WTC11 (cell line): ENCODE measurements at regions not wholly inside any gene's neighbourhood (a gene's known extent, or its start where the extent isn't known, plus 50 kb on each side); places are given as distances from the start of the nearest gene placed in this dataset.
A peak's percentile ranks its signal among the peaks of the same experiment; 100 is the strongest.
"Not testable (repeated sequence)": the region's sequence is repeated elsewhere in the genome, so short reads cannot be mapped to it uniquely, and the experiment has no call there.

Source experiments
- ATAC-seq: fragments of 200-7000 bp; cut with Tn5 transposase; 2 replicates; pipeline ENCODE4 v1.10.0; 2021; ENCODE audit warnings: mild to moderate bottlenecking, moderate library complexity
- CTCF ChIA-PET: fragments of 300-600 bp; sonication (Branson Sonifier 250); formaldehyde crosslinking; loops from one replicate; lab custom pipeline; 2021; ENCODE audit warnings: antibody characterized with exemption; lab: Charles Lee
- POLR2A ChIA-PET: fragments of 350-600 bp; sonication (Branson Sonifier 250); formaldehyde crosslinking; loops from one replicate; lab custom pipeline; 2021; ENCODE audit warnings: antibody characterized with exemption; lab: Charles Lee
- DNase-seq: peaks from one replicate; pipeline ENCODE4 v3.0.0; 2021; ENCODE audit warnings: low spot score
- H3K27ac Mint-ChIP-seq: 2 replicates; pipeline ENCODE4 v1.8.0; 2021; ENCODE audit warnings: mixed read lengths
- H3K27me3 Mint-ChIP-seq: 2 replicates; pipeline ENCODE4 v1.8.0; 2021; ENCODE audit warnings: low read depth, mild to moderate bottlenecking, moderate library complexity, mixed read lengths
- H3K36me3 Mint-ChIP-seq: 2 replicates; pipeline ENCODE4 v1.8.0; 2021; ENCODE audit warnings: mixed read lengths
- H3K4me1 Mint-ChIP-seq: 2 replicates; pipeline ENCODE4 v1.8.0; 2022; ENCODE audit warnings: mixed read lengths
- H3K4me3 Mint-ChIP-seq: 2 replicates; pipeline ENCODE4 v1.8.0; 2021; ENCODE audit warnings: mild to moderate bottlenecking, moderate library complexity, mixed read lengths
- H3K9me3 Mint-ChIP-seq: 2 replicates; pipeline ENCODE4 v1.8.0; 2021; ENCODE audit warnings: mixed read lengths
- AFF4 ChIP-seq: sonication (generic); formaldehyde crosslinking; IDR thresholded peaks from 2 replicates; pipeline ENCODE4 v1.8.1; 2023; ENCODE audit warnings: mild to moderate bottlenecking, missing genetic modification reagents, borderline replicate concordance
- ATF1 ChIP-seq: sonication (generic); formaldehyde crosslinking; IDR thresholded peaks from 2 replicates; pipeline ENCODE4 v1.8.1; 2023; ENCODE audit warnings: mild to moderate bottlenecking, moderate library complexity, missing genetic modification reagents
- ELF4 ChIP-seq: sonication (generic); formaldehyde crosslinking; IDR thresholded peaks from 2 replicates; pipeline ENCODE4 v1.8.1; 2022; ENCODE audit warnings: low read depth, mild to moderate bottlenecking, moderate library complexity, missing genetic modification reagents
- GRHL2 ChIP-seq: fragments of 250-450 bp; sonication (Bioruptor Pico); IDR thresholded peaks from 2 replicates; pipeline ENCODE4 v1.8.0; 2022; ENCODE audit warnings: mild to moderate bottlenecking, moderate library complexity; ENCODE audit not compliant: insufficient replicate concordance, severe bottlenecking
- IRF1 ChIP-seq: sonication (generic); formaldehyde crosslinking; IDR thresholded peaks from 2 replicates; pipeline ENCODE4 v1.8.0; 2023; ENCODE audit warnings: missing genetic modification reagents
- MLX ChIP-seq: sonication (generic); formaldehyde crosslinking; IDR thresholded peaks from 2 replicates; pipeline ENCODE4 v1.8.1; 2023; ENCODE audit warnings: mild to moderate bottlenecking, missing genetic modification reagents, moderate library complexity
- NFATC4 ChIP-seq: fragments of 250-450 bp; sonication (Bioruptor Pico); IDR thresholded peaks from 2 replicates; pipeline ENCODE4 v1.9.0; 2021; ENCODE audit warnings: mild to moderate bottlenecking
- NR2C2 ChIP-seq: sonication (generic); formaldehyde crosslinking; IDR thresholded peaks from 2 replicates; pipeline ENCODE4 v1.8.0; 2022; ENCODE audit warnings: mild to moderate bottlenecking, missing genetic modification reagents
- SMAD4 ChIP-seq: sonication (generic); formaldehyde crosslinking; IDR thresholded peaks from 2 replicates; pipeline ENCODE4 v1.8.0; 2022; ENCODE audit warnings: mild to moderate bottlenecking, missing genetic modification reagents
- SOX15 ChIP-seq: fragments of 250-450 bp; sonication (Bioruptor Pico); IDR thresholded peaks from 2 replicates; pipeline ENCODE4 v1.9.0; 2021; ENCODE audit warnings: mild to moderate bottlenecking
- ZBTB21 ChIP-seq: sonication (generic); formaldehyde crosslinking; IDR thresholded peaks from 2 replicates; pipeline ENCODE4 v1.8.1; 2023; ENCODE audit warnings: mild to moderate bottlenecking, missing genetic modification reagents, borderline replicate concordance
- ZNF317 ChIP-seq: sonication (generic); formaldehyde crosslinking; IDR thresholded peaks from 2 replicates; pipeline ENCODE4 v1.8.1; 2023; ENCODE audit warnings: low read depth, mild to moderate bottlenecking, moderate library complexity, missing genetic modification reagents, borderline replicate concordance
- ZNF416 ChIP-seq: fragments of 250-450 bp; sonication (Bioruptor Pico); IDR thresholded peaks from 2 replicates; pipeline ENCODE4 v1.9.0; 2021; ENCODE audit warnings: mild to moderate bottlenecking, inconsistent platforms
- ZNF423 ChIP-seq: fragments of 250-450 bp; sonication (Bioruptor Pico); IDR thresholded peaks from 2 replicates; pipeline ENCODE4 v2.1.2; 2022; ENCODE audit warnings: mild to moderate bottlenecking, moderate library complexity
- ZNF425 ChIP-seq: fragments of 250-450 bp; sonication (Bioruptor Pico); conservative IDR thresholded peaks from 2 replicates; pipeline ENCODE4 v1.9.0; 2021; ENCODE audit warnings: mild to moderate bottlenecking

DNA sequence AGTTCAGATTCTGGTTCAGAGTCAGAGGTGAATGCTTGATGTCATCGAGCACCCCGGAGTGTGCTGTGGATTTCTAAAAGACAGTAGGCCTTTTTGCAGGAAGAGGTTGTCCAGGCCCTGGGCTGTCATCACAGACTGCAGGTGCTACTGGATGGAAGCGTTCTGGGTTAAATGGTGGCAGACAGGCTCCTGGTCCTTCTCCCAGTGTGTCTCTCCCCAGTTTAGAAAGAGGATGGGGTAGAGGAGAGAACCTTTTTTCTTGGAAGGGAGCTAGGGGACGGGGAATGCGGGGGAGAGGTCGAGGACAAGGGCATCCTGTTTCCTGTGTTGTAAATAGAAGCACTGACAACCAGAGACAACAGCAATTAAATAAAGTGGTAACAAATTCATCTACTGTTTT, 102.3 kb upstream of the NUDT6 start:
- Mint-ChIP-seq H3K4me1 (peaks cover 20% of the 10 kb centered on the region), H3K27me3 (no peaks in the 10 kb centered on the region), H3K36me3 (peaks cover 20% of the 10 kb centered on the region), H3K27ac (no peak overlapping the region), H3K9me3 (no peaks in the 10 kb centered on the region), H3K4me3 (no peak overlapping the region)
- DNase-seq: no peak
- ChIA-PET POLR2A (no interaction called here), CTCF (no interaction called here)
- ATAC-seq: no peak
- TF ChIP-seq IRF1 (CRISPR knock-in tag): no peak
- TF ChIP-seq GRHL2 (CRISPR knock-in tag): no peak
- no peak for TF ChIP-seq ATF1 (CRISPR knock-in tag)

DNA sequence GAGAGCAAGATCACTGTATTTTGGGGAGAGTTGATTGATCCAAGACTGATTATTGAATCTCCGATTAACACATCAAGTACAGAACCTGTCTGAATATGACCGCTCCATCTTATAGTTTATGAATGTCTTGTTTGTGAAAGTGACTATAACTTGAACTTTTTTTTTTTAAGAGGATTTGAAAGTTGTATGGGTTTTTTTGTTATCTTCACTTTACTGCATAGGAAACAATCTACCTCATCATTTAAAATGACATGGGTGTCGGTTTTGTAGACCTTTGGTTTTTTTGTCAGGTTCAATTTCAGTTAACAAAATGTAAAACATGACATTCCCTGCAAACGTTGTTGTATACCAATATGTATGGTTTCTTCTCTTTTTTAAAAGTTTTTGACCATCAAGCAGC, 103.0 kb upstream of the NUDT6 start:
- Mint-ChIP-seq H3K36me3 (peaks cover 20% of the 10 kb centered on the region), H3K4me1 (peaks cover 20% of the 10 kb centered on the region), H3K27me3 (no peaks in the 10 kb centered on the region), H3K4me3 (no peak overlapping the region), H3K9me3 (no peaks in the 10 kb centered on the region), H3K27ac (no peak overlapping the region)
- POLR2A ChIA-PET: no interaction called here
- TF ChIP-seq GRHL2 (CRISPR knock-in tag): no peak
- TF ChIP-seq ATF1 (CRISPR knock-in tag): no peak
- TF ChIP-seq ZNF423 (CRISPR knock-in tag): no peak
- no peak for TF ChIP-seq ZNF425
- no peak for TF ChIP-seq MLX
- no peak for TF ChIP-seq SOX15
- no peak for TF ChIP-seq SMAD4 (CRISPR knock-in tag)
- no peak for TF ChIP-seq ZNF416 (CRISPR knock-in tag)
- no peak for TF ChIP-seq ZBTB21 (CRISPR knock-in tag)
- no peak for TF ChIP-seq NFATC4
- no peak for TF ChIP-seq ELF4
- TF ChIP-seq AFF4 (CRISPR knock-in tag): no peak
- TF ChIP-seq NR2C2 (CRISPR knock-in tag): no peak
- no peak for TF ChIP-seq ZNF317
- CTCF ChIA-PET: no interaction called here
- ATAC-seq (no peak), DNase-seq (no peak)

DNA sequence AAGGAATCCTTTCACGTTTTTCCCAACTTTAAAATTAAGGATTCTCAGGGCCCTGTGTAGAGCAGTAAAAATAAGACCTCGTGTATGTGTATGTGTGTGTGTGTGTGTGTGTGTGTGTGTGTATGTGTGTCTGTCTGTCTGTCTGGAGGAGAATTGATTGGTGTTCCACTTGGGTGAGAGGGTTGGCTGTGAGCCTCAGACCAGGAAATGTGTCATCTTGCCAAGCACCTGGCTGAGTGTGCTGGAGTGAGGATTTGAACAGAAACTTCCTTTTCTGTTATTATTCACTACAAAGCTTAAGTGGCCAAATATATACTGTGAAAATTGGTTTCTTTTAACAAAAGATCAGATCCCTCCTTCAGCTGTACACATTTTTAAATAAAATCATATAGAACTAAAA, 103.6 kb upstream of the NUDT6 start:
- POLR2A ChIA-PET: interaction anchor here (0.7 kb wide), 1 partner anchor 805 kb away, joined by 3 read pairs; no protein-coding TSS in a partner anchor
- H3K27me3 Mint-ChIP-seq, DNase-seq, H3K9me3 Mint-ChIP-seq, ATAC-seq, CTCF ChIA-PET, H3K4me3 Mint-ChIP-seq: not testable (repeated sequence)
- H3K4me1 Mint-ChIP-seq: peaks cover 20% of the 10 kb centered on the region
- peaks cover 20% of the 10 kb centered on the region for H3K36me3 Mint-ChIP-seq
- H3K27ac Mint-ChIP-seq: 0 out of 2 replicates have a peak overlapping the region, but pooled peaks have one; percentile 11
